Activated CD8-positive, alpha-beta memory T cell treated with anti-CD3 and anti-CD28 coated beads, Interleukin-2, amount 10 ng/mL, durations not matched to agents 7 days and 5 days (primary cell): ENCODE measurements at regions not wholly inside any gene's neighbourhood (a gene's known extent, or its start where the extent isn't known, plus 50 kb on each side); places are given as distances from the start of the nearest gene placed in this dataset.

ENCODE experiments used
- ATAC-seq: fragments of 150-1000 bp; cut with Tn5 transposase; one replicate; pipeline ENCODE4 v1.10.0; 2021; ENCODE audit warnings: moderate library complexity
- CTCF ChIA-PET: fragments of 350-600 bp; sonication (Branson Sonifier 250); formaldehyde crosslinking; loops from one replicate; lab custom pipeline; 2021; ENCODE audit warnings: antibody characterized with exemption; lab: Charles Lee
- DNase-seq: peaks from one replicate; pipeline ENCODE4 v3.0.0-alpha.2; 2020
- H3K27ac Mint-ChIP-seq: one replicate; pipeline ENCODE4 v1.8.0; 2021; ENCODE audit warnings: mild to moderate bottlenecking, mixed read lengths
- H3K27me3 Mint-ChIP-seq: one replicate; pipeline ENCODE4 v1.8.0; 2021; ENCODE audit warnings: mixed read lengths
- H3K36me3 Mint-ChIP-seq: one replicate; pipeline ENCODE4 v1.8.0; 2021; ENCODE audit warnings: mild to moderate bottlenecking, mixed read lengths
- H3K4me1 Mint-ChIP-seq: one replicate; pipeline ENCODE4 v1.8.0; 2021; ENCODE audit warnings: mixed read lengths
- H3K4me3 Mint-ChIP-seq: one replicate; pipeline ENCODE4 v1.8.0; 2021; ENCODE audit warnings: mild to moderate bottlenecking, moderate library complexity, mixed read lengths
- H3K9me3 Mint-ChIP-seq: one replicate; pipeline ENCODE4 v1.8.0; 2022; ENCODE audit warnings: low read depth, mixed read lengths

DNA sequence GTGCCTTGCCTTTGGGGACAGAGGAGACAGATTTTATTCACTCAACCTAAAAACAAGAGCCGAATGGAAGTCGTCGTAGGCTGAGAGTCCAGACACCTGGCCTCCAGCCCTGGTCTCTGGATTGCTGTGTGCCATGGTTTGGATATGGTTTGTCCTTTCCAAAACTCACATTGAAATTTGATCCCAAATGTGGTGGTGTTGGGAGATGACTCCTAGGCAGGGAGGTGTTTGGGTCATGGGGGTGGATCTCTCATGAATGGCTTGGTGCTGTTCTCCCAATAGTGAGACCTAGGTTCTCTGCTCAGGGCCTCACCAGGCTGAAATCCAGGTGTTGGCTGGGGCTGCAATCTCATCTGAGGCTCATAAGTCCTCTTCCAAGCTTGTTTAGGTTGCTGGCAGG, 75.5 kb downstream of the FOXD2 start:
- DNase-seq (no peak), ATAC-seq (no peak)
- Mint-ChIP-seq H3K27ac (no peak overlapping the region), H3K4me1 (no peaks in the 10 kb centered on the region), H3K27me3 (peaks cover 42% of the 10 kb centered on the region), H3K9me3 (peaks cover 3% of the 10 kb centered on the region), H3K36me3 (no peaks in the 10 kb centered on the region), H3K4me3 (no peak overlapping the region)
- CTCF ChIA-PET, result no interaction called here

DNA sequence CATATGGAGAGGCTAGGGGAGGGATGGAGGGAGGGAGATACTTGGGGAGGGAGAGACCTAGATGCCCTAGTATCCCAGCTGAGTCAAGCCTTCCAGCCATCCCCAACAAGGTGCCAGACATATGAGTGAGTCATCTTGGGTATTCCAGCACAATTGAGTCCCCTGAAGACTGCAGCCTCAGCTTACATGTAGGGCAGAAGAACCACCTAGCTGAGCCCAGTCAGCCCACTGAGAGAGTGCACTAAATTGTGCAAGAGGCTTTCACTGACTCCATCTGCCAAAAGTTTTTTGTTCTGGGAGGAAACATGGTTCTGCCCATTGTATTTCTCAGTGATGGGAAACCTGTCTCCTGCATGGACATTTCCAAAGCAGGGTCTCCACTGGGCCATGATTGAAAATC, 76.4 kb downstream of the FOXD2 start:
- H3K27ac Mint-ChIP-seq, result no peak overlapping the region
- no peak for DNase-seq
- peaks cover 3% of the 10 kb centered on the region for H3K9me3 Mint-ChIP-seq
- no peaks in the 10 kb centered on the region for H3K4me1 Mint-ChIP-seq
- H3K4me3 Mint-ChIP-seq, result no peak overlapping the region
- H3K27me3 Mint-ChIP-seq, result peaks cover 34% of the 10 kb centered on the region
- H3K36me3 Mint-ChIP-seq, result no peaks in the 10 kb centered on the region
- CTCF ChIA-PET, result no interaction called here
- no peak for ATAC-seq

DNA sequence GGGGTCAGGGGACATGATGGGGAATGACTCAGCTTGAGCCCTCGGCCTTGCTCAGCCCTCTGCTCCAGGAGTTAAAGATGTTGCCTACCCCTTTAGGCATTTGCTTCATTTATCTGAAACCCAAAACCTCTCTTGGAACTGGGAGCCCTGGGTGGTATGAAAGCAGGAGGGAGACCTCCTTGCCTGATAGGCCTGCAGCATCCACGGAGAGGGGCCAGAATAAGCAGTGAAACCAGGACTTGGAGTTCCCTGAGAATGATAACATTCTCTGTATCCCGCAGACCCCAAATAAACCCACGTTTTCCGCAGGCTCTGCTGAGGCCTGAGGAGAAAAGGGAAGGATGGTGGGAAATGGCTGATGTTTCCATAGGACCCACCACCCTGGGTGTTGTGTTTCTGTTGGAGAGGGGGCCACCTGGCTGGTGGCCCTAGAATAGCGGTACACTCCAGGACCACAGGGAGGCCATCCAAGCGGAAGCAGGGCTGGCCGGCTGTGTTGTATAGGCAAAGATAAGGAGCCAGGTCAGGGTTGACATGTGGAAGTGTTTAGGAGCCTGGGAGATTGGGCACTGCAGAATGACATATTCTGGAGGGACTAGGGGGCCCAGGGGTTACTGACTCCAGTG, 77.4 kb downstream of the FOXD2 start:
- CTCF ChIA-PET, result no interaction called here
- Mint-ChIP-seq H3K27me3 (peaks cover 23% of the 10 kb centered on the region), H3K9me3 (peaks cover 3% of the 10 kb centered on the region), H3K4me3 (no peak overlapping the region), H3K4me1 (no peaks in the 10 kb centered on the region), H3K27ac (no peak overlapping the region), H3K36me3 (no peaks in the 10 kb centered on the region)
- DNase-seq, result no peak
- no peak for ATAC-seq

DNA sequence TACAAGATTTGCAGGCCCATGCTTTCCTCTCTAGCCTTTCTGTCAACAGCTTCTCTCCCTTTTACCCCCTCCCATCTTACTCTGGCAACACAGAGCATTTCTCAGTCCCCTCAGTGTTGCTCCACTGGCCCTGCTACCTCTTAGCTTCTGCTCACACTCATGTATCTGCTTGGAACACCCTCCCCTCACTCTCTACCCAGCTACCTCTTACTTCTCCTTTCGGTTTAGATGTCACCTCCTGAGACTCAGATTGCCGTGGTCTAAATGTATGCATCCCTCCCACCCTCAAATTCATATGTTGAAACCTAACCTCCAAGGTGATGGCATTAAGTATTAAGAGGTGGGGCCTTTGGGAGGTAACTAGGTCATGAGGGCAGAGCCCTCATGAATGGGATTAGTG, 80.1 kb downstream of the FOXD2 start:
- Mint-ChIP-seq H3K4me3 (no peak overlapping the region), H3K9me3 (peaks cover 3% of the 10 kb centered on the region), H3K36me3 (no peaks in the 10 kb centered on the region), H3K27ac (no peak overlapping the region), H3K27me3 (peaks cover 14% of the 10 kb centered on the region), H3K4me1 (no peaks in the 10 kb centered on the region)
- CTCF ChIA-PET, result interaction anchor here (0.9 to 1.4 kb wide), 2 partner anchors 80 to 237 kb away, joined by 3 read pairs; partner anchors contain the start of gene FOXD2
- DNase-seq (no peak), ATAC-seq (no peak)

DNA sequence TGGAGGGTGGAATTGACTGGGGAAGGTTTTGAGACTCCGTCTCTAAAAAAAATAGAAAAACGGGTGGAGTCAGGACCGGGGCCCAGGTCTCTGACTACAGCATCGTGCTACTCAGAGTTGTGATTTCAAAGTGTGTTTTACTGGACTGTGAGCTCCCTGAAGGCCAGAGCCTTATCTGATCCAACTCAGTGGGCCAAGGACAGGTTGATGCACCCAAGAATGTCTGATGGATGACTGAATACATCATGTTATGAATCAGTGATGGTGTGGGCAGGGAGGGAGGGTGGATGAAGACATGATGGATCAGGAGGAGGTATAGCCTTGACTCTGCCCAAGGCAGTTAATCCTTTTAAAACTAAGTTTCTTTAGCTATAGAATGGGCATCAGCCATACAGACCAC, 81.6 kb downstream of the FOXD2 start:
- Mint-ChIP-seq H3K4me1 (no peaks in the 10 kb centered on the region), H3K4me3 (no peak overlapping the region), H3K36me3 (no peaks in the 10 kb centered on the region), H3K9me3 (peaks cover 2% of the 10 kb centered on the region), H3K27ac (no peak overlapping the region), H3K27me3 (peaks cover 22% of the 10 kb centered on the region)
- CTCF ChIA-PET, result interaction anchor here (1.0 to 1.4 kb wide), 2 partner anchors 236 to 478 kb away, joined by 3 read pairs; partner anchors contain the start of gene TRABD2B
- DNase-seq (no peak), ATAC-seq (no peak)

DNA sequence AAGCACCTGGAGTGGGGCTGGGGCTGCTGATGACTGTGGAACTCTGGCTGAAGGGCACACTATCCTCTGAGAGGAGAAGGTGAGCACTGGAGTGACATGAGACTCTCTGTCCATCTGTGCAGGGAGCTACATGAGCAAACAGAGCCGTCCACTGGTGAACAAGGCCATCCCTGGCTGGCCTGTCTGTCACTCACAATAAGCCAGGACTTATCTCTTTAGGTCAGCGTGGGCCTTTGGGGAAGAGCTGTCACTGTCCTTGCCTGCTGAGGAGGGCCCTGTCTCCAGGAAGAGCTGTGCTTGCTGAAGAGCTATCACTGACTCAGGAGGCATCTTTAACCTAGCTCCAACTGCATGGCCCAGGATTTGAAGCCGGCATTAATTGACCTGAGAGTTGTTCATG, 82.1 kb downstream of the FOXD2 start:
- CTCF ChIA-PET, result interaction anchor here (1.0 to 1.2 kb wide), 2 partner anchors 206 to 478 kb away, joined by 3 read pairs; partner anchors contain the start of gene TRABD2B
- Mint-ChIP-seq H3K27me3 (peaks cover 26% of the 10 kb centered on the region), H3K27ac (no peak overlapping the region), H3K9me3 (no peaks in the 10 kb centered on the region), H3K4me1 (no peaks in the 10 kb centered on the region), H3K36me3 (no peaks in the 10 kb centered on the region), H3K4me3 (no peak overlapping the region)
- ATAC-seq, result no peak
- DNase-seq, result no peak

DNA sequence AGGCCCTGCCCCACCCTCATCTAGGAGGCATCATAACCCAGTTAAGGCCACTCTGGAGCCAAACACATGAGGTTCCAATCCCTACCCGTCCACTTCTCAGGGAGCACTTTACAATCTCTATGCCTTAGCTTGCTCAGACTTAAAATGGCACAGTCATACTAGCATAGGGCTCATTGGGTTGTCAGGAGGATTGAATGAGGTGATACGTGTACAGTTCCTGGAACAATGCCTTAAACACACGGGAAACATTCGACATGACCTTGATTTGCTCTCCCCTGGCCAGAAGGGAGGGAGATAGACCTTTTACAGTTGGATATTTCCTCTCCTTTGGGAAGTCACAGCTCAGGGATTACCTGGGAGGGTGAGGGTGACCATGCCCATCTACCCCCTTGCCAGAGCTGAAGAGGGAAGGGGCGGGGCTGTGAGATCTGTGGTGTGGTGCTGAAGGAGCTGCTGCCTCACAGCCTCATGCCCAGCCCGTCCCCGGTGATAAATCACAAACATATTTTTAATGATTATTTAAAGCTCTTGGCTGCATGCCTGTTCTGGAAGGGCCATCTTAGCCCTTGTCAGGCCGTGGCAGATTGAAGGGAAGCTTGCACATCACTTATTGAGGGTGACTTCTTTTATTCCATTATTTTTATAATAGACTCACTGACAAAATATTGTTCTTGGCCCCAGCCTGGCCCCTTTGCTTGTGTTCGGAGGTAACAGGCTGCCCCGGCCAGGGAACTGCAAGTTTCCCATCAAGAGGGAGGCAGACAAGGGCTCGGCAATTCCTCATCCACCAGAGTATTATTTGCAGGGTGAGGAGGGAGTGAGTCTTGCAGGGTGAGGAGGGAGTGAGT, 83.4 kb downstream of the FOXD2 start:
- no peaks in the 10 kb centered on the region for H3K4me1 Mint-ChIP-seq
- no peaks in the 10 kb centered on the region for H3K36me3 Mint-ChIP-seq
- DNase-seq, result peak; percentile 4
- H3K27me3 Mint-ChIP-seq, result peaks cover 29% of the 10 kb centered on the region
- H3K9me3 Mint-ChIP-seq, result no peaks in the 10 kb centered on the region
- H3K27ac Mint-ChIP-seq, result no peak overlapping the region
- CTCF ChIA-PET, result interaction anchor here (1.2 kb wide), 1 partner anchor 205 kb away, joined by 3 read pairs; no protein-coding TSS in a partner anchor
- no peak overlapping the region for H3K4me3 Mint-ChIP-seq
- no peak for ATAC-seq

DNA sequence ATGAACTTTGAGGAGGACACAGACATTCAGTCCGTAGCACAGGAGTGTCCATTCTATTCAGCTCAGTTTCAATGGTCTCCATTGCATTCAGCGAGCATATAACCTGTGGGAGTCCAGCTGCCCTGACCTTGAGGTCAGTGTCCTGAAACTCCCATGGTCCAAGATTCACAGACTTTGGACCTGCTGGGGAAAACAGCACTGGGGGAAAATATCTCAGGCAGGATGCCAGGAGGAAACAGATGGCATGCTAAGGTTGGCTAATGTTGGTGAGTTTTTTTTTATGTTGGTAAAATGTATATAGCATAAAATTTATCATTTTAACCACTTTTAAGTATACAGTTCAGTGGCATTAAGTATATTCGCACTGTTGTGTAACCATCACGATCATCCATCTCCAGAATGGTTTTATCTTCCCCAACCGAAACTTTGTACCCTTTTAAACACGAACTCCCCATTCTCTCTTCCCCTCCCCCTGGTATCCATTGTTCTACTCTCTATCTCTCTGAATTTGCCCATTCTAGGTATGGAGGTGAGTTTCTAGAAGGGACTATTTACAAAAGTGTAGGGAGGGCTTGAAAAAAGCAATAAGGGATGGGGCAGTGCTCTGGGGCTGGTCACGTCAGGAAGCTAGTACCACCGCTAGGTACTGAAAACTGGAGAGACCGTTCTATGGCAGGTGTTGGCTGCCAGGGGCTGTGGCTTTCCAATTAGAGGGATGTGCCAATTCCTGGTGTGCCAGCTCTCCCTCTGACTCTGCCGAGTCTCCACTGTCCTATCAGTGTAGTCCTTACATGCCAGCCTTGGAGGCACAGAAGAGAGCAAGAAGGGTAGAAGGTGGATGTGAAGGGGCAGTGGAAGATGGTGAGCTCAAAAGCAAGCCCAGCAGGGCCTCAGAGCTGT, 85.3 kb downstream of the FOXD2 start:
- peaks cover 4% of the 10 kb centered on the region for H3K9me3 Mint-ChIP-seq
- no peak overlapping the region for H3K27ac Mint-ChIP-seq
- no peak for ATAC-seq
- no peak for DNase-seq
- CTCF ChIA-PET, result no interaction called here
- H3K36me3 Mint-ChIP-seq, result peaks cover 2% of the 10 kb centered on the region
- H3K4me1 Mint-ChIP-seq, result no peaks in the 10 kb centered on the region
- peaks cover 32% of the 10 kb centered on the region for H3K27me3 Mint-ChIP-seq
- no peak overlapping the region for H3K4me3 Mint-ChIP-seq

DNA sequence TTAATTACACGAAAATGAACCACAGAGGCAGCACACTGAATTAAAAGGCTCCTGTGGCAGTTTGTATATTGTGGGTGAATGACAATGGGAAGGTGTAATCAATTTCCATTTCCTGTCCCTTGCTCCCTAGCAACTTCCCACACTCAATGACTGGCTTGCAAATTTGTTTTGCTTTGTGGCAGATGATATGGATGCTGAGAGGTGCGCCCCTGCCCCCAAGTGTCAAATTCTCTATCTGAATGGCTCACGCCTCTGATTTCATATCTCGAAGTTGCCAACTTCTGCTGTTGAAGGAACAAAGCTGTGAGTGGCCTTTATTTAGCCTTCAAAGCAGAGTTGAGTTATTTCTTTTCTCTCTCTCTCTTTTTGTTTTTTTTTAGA, 86.0 kb downstream of the FOXD2 start:
- Mint-ChIP-seq H3K27ac (no peak overlapping the region), H3K4me1 (no peaks in the 10 kb centered on the region), H3K4me3 (no peak overlapping the region), H3K36me3 (peaks cover 2% of the 10 kb centered on the region), H3K27me3 (peaks cover 32% of the 10 kb centered on the region), H3K9me3 (peaks cover 4% of the 10 kb centered on the region)
- DNase-seq, result no peak
- CTCF ChIA-PET, result no interaction called here
- no peak for ATAC-seq

DNA sequence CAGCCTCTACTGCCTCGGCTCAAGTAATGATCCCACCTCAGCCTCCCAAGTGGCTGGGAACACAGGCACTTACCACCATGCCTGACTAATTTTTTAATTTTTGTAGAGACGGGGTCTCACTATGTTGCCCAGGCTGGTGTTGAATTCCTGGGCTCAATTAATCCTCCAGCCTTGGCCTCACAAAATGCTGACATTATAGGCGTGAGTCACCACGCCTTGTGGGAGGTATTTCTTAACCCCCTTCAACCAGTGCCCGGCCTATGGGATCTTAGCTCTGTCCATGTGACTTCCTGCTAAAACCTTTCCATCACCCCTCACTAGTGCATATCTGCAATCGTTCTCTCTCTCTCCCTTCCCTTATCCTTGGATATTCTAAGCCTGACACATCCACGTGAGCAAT, 86.4 kb downstream of the FOXD2 start:
- ATAC-seq (no peak), DNase-seq (no peak)
- Mint-ChIP-seq H3K4me1 (no peaks in the 10 kb centered on the region), H3K27ac (no peak overlapping the region), H3K27me3 (peaks cover 32% of the 10 kb centered on the region), H3K36me3 (peaks cover 2% of the 10 kb centered on the region), H3K9me3 (peaks cover 4% of the 10 kb centered on the region), H3K4me3 (no peak overlapping the region)
- CTCF ChIA-PET, result no interaction called here

DNA sequence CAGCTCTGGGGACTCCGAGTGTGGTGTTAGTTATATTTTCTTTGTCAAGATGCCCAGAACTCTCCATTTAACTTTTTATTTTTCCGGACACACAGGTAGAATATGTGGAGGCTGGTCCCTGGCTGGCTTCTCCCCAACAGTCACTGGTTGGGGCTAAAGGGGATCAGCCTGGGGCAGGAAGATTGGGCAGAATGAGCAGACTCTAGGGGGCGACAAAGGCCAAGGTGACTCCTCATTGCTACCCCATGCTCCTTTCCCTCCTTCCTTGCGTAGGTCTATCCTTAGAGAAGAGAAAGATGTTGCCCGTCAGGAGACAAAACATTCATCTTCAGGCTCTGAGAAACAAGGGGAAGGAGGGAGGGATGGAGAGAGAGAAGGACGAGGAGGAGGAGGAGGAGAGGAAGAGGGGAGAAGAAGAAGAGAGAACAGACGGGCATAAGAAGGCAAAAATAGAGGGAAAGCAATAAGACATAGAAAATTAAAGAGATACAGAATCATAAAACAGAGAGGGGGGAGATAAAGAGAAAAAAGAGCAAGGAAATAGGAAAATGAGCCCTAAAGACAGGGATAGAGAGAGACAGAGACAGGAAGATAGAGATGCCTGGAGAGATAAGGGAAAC, 89.9 kb downstream of the FOXD2 start:
- no peaks in the 10 kb centered on the region for H3K4me1 Mint-ChIP-seq
- no peak for ATAC-seq
- H3K27ac Mint-ChIP-seq, result no peak overlapping the region
- peaks cover 53% of the 10 kb centered on the region for H3K27me3 Mint-ChIP-seq
- peaks cover 8% of the 10 kb centered on the region for H3K9me3 Mint-ChIP-seq
- peaks cover 2% of the 10 kb centered on the region for H3K36me3 Mint-ChIP-seq
- no peak for DNase-seq
- CTCF ChIA-PET, result interaction anchor here (1.4 to 2.0 kb wide), 2 partner anchors 182 kb away, joined by 5 to 6 read pairs; no protein-coding TSS in a partner anchor
- H3K4me3 Mint-ChIP-seq, result no peak overlapping the region

DNA sequence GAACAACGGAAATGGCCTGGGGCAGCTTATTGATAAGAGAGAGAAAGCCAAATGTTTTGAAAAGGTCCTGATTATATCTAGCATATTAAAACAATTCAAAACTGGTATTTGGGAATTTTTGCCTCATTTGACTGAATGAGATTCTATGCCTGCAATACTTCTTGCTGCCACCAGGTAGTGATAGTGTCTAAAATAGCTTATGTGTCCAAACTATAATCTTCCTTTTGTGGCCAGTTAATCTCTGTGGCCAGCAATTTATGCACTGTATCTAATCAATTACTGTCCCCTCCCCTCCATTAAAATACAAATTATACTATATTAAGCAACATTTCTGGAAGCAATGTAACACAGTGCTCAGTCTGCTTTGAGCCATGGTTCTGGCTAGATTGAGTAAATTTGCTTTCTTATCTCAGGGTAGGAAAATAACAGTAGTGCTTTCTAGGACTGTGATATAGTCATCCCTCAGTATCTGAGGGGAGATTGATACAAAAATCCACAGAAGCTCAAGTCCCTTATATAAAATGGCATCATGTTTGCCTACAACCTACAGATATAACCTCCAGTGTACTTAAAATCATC, 91.8 kb downstream of the FOXD2 start:
- no peaks in the 10 kb centered on the region for H3K4me1 Mint-ChIP-seq
- H3K27me3 Mint-ChIP-seq, result peaks cover 53% of the 10 kb centered on the region
- peaks cover 2% of the 10 kb centered on the region for H3K36me3 Mint-ChIP-seq
- no peak overlapping the region for H3K4me3 Mint-ChIP-seq
- peaks cover 8% of the 10 kb centered on the region for H3K9me3 Mint-ChIP-seq
- no peak overlapping the region for H3K27ac Mint-ChIP-seq
- ATAC-seq, result no peak
- CTCF ChIA-PET, result interaction anchor here (1.2 to 1.4 kb wide), 3 partner anchors 27 to 182 kb away, joined by 3 to 6 read pairs (median 3); no protein-coding TSS in a partner anchor
- no peak for DNase-seq
